ENCODE measurements at regions not wholly inside any gene's neighbourhood (a gene's known extent, or its start where the extent isn't known, plus 50 kb on each side); places are given as distances from the start of the nearest gene placed in this dataset.
"Not testable (repeated sequence)": the region's sequence is repeated elsewhere in the genome, so short reads cannot be mapped to it uniquely, and the experiment has no call there.

DNA sequence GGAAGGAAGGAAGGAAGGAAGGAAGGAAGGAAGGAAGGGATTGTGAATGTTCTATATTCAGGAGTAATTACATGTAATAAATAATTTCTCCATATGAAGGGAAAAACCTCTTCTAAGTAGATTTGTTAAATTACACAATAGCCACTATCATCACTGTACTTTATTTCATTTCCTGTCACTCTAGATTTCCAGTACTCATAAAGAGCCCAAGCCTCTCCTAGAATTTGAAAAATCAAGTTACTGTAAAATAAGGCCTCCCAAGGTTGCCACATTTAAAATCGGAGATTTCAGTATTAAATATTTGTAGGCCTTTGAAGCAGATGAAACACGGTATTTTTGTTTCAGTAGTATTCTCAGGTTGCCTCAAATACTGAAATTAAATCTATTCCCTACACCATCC lies 499.0 kb downstream of the CDH10 start:
- no peak for DNase-seq

GRCh38 chr5:24161559-24161958 lies 483.2 kb downstream of the CDH10 start:
- DNase-seq = no peak

DNA sequence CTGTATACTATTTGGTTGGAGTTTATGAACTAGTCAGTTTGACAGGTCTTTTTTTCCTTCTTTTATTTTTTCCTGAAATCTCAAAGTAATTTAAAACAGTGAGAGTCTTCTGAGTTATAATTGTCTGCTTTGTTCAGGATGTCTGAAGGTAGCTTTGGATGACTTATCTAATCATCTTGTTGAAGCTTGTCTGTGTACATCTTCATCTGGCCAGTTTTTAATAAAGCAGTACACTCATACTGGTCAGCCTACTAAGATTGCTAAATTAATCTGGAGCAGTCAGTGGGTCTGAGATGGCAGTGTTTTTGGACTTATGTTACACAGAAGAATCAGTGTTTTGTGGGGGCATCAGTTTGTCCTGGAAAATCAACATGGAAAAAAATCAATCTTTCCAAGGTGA lies 482.4 kb downstream of the CDH10 start:
- no peak for DNase-seq

GRCh38 chr5:24163091-24163490 lies 481.7 kb downstream of the CDH10 start:
- DNase-seq = no peak

- DNase-seq = no peak
These were observed 477.0 kb downstream of the CDH10 start for GRCh38 chr5:24167806-24168205.

DNA sequence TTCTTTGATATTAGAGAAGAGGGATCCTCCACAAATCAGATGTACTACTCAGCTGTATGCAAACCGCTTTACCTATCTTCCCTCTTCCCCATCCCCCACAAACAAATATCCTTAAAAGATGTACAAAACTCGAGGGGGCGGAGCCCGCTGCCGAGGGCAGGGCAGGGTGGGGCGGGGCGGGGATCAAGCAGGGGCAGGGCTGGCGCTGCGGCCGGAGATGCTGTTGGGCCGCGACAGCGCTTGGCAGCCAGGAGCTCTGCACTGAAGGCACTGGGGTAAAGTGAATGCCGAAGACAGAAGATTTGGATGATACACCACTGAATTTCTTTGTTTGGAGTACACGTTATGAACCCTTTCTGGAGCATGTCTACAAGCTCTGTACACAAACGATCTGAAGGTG lies 474.8 kb downstream of the CDH10 start:
- DNase-seq = no peak

- DNase-seq = not testable (repeated sequence)
These were observed 473.8 kb downstream of the CDH10 start for GRCh38 chr5:24170930-24171329.

DNA sequence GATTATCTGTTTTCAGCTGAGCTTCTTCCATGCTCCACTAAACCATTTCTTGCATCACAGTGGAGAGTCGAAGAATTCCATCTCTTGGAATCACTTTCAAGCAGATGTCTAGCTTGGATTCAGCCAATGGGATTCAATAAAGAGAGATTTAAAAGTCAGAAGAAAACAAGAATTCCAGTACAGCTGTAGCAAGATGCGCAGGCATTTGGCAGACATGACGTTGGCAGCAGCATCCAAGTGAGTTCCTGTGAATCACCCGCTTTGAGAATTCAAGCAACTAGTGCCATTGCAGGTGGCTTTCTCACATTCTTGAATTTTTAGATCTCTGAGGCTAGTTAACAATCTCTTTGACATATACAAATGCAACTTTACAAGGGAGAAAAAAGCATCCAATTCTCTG lies 467.0 kb downstream of the CDH10 start:
- no peak for DNase-seq

GRCh38 chr5:24183981-24184380 lies 460.8 kb downstream of the CDH10 start:
- no peak for DNase-seq

GRCh38 chr5:24188216-24188925 lies 456.4 kb downstream of the CDH10 start:
- no peak for DNase-seq

DNA sequence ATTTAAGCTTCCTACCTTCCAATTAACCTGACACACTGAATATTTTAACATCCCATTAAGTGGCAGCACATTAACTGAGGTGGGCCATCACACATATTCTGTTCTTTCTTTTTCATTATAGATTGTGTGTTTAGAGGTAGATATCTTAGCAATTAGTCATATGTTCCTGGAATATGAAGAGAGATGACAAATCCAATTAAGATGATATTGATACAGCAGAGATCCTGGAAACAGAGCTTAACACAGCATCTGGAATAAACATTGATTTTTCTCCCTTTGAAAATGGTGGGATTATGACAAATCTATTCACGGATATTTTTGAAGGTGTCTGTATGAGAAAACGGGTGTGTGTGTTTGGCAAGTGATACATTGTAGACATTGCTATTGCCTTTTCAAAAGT lies 448.0 kb downstream of the CDH10 start:
- no peak for DNase-seq

DNA sequence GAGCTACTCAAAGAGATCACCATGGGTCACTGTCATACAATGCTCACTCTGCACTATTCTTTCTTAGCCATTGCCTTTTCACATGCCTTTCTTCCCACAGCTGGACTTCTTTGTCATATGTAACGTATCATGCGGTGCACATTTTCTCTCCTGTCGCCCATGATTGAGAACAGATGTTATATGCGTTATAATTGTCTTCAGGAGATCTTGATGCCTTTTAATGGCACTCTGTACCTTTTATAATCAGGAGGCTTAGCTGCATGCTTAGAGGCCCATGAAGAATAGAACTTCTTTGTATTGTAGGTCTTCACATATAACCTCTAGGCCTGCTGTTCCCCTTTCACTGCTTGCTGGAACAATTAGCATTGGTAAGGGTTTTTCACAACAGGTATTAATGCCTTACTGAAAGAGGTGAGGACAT lies 436.1 kb downstream of the CDH10 start:
- no peak for DNase-seq

DNA sequence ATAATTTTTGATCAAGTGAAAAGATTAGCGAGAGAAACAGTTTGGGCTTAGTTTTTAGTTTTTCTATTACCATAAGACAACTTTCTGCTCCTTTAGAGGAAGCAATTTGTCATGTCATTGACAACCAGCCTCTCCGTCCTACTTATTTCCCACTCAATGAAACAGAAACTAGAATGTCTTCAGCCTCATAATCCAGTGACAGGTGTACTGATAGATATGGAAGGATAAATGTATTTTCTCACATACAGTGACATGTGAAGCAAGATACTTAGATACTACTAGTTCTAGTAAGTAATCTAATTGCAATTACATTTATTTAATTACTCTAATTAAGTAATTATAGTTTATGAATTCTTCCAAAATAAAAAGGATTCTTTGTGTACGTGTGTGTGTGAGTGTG lies 429.7 kb downstream of the CDH10 start:
- no peak for DNase-seq

DNA sequence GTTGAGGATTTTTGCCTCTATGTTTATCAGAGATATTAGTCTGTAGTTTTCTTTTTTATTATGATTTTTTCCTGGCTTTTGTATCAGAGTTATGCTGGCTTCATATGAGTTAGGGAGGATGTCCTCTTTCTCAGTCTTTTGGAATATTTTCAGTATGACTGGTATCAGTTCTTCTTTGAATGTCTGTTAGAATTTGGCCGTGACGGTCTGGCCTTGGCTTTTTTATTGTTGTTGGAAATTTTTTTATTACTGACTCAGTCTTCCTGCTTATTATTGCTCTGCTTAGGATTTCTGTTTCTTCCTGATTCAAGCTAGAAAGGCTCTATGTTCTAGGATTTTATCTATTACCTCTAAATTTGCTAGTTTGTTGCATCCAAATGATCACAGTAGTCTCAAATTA lies 421.9 kb downstream of the CDH10 start:
- no peak for DNase-seq

GRCh38 chr5:24225051-24225450 lies 419.7 kb downstream of the CDH10 start:
- no peak for DNase-seq

DNA sequence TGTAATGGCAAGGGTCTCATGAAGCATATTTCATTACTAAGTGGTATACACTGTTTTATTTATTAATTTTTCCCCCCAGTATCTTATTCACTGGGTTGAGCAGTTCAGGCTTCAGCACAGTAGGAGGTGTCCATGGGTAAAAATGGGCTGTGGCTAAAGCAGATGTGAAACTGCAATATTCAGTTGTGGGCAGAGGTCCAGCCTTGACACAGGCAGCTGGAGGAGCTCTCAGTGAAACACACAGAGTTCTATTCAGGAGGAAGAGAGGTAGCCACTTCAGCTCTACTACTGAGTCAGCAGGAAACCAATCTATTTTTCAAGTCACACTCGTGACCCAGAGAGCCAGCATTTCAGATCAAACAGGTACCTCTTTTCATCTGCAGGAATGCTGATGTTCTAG lies 418.3 kb downstream of the CDH10 start:
- no peak for DNase-seq

- DNase-seq = not testable (repeated sequence)
These were observed 416.9 kb downstream of the CDH10 start for GRCh38 chr5:24227881-24228280.

DNA sequence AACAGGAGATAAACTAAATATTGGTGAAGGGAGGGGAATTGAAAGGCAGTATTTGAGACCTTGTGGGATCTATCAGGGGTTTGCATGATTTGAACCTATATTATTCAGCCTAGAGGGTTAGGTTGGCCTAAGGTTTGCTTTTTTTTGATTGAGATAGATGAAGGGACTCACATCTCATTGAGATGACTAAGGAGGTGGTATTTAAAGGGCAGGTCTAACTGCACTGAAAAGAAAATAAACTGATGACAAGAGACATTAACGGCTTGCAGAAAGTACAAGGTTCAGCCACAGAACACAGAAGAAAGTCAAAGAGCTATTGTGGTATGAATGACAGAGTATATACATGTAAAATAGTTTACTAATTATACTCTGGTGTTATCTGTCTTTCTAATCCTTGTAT lies 412.7 kb downstream of the CDH10 start:
- DNase-seq = no peak

- no peak for DNase-seq
These were observed 411.8 kb downstream of the CDH10 start for GRCh38 chr5:24232929-24233498.

DNA sequence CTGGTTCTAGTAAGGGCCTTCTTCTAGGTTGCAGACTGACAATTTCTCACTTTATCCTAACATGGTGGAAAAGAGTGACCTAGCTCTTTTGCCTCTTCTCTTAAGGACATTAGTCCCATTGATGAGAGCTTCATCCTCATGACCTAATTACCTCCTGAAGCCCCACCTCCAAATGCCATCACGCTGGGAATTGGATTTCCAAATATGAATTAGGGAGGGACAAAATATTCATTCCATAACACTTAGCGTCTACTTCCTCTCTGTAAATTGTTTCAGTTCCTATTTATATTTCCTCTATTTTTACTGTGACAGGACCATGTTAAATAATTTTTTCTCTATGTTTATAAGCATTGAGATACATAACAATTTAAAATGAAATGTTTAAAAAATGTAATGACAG lies 408.8 kb downstream of the CDH10 start:
- no peak for DNase-seq

GRCh38 chr5:24245821-24246220 lies 399.0 kb downstream of the CDH10 start:
- no peak for DNase-seq

DNA sequence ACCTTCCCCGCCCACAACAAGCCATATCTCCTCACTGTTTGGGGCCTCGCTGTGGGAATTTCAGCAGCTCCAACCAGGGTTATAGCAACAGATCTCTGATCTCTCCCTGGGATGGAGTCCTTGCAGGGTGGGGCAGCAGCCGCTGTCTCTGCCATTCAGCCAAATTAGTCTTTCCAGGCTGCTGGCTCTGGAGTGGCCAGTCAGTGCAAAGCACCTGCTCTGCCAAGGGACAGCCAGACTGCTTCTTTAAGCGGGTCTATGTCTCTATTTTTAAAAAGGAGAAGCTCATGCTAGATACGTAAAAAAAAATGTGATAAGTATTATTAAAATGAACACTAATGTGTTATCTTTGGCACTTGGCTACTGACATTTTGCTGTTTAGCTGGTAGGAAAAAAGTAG lies 380.2 kb downstream of the CDH10 start:
- no peak for DNase-seq

- DNase-seq = no peak
These were observed 379.5 kb downstream of the CDH10 start for GRCh38 chr5:24265306-24265705.

DNA sequence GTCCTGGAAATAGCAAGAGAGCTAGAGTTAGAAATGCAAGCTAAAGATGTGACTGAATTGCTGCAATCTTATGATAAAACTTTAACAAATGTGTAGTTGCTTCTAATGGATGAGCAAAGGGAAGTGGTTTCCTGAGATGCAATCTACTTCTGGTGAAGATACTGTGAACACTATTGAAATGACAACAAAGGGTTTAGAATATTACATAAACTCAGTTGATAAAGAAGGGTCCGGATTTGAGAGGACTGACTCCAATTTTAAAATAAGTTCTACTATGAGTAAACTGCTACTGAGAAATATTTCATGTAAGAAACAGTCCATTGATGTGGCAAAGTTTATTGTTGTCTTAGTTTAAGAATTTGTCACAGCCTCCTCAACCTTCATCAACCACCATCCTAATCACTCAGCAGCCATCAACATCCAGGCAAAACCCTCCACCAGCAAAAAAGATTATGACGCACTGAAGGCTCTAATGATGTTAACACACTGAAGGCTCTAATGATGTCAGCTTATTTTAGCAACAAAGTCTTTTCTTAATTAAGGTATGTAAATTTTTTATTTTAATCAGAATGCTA lies 376.2 kb downstream of the CDH10 start:
- DNase-seq = no peak

DNA sequence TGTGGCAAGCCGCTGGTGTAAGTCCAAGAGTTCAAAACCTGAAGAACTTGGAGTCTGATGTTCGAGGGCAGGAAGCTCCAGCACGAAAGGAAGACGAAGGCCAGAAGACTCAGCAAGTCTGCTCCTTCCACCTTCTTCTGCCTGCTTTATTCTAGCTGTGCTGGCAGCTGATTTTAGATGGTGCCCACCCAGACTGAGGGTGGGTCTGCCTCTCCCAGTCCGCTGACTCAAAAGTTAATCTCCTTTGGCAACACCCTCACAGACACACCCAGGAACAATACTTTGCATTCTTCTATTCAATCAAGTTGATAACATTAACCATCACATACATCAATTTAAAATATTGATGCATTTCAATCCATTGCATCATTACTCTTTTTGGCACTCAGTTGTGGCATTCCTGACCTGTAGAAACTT lies 373.1 kb downstream of the CDH10 start:
- DNase-seq = not testable (repeated sequence)
